HG03342 (cell line): ENCODE measurements at regions not wholly inside any gene's neighbourhood (a gene's known extent, or its start where the extent isn't known, plus 50 kb on each side); places are given as distances from the start of the nearest gene placed in this dataset.
A peak's percentile ranks its signal among the peaks of the same experiment; 100 is the strongest.

Experiments
- ATAC-seq: cut with Tn5 transposase; IDR thresholded peaks from one replicate; pipeline ENCODE4 v1.9.1; 2021; ENCODE audit warnings: mild to moderate bottlenecking, moderate library complexity; ENCODE audit not compliant: unreplicated experiment

DNA sequence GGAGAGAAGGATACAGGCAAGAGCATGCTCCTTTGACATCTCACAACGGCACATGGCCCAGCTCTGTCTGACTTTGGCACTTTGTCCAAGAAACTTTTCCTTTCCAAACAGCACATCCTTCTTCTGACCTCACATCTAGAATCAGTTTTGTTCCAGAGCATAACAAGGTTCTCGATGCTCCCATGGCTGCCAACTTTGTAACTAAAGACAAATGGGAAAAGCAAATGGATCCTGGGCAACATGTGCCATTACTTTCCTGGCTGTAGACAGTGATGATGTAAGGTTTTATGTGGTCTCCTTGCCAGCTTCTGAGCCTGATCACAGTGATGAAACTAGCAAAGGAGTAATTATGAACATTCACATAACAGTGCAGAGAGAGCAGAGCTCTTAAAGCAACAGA lies 171.8 kb upstream of the C1orf87 start:
- ATAC-seq, result no peak

DNA sequence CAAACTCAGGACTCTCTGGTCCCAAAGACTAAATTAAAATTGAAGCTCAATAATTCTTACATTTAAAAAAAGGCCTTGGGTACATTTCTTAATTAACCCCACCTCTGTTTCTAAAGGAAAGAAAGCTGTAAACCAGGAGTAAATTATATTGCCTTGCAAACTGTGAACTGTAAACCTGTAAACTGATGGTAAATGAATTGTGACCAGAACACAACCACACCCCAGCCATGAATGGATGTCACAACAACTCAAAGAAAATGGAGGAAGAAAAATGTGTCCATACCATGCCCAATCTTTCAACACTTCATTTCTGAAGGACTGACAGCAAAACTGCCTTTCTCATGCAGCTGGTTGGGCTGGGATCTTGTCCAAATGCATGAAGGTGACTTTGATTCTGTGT lies 171.3 kb upstream of the C1orf87 start:
- ATAC-seq, result no peak

DNA sequence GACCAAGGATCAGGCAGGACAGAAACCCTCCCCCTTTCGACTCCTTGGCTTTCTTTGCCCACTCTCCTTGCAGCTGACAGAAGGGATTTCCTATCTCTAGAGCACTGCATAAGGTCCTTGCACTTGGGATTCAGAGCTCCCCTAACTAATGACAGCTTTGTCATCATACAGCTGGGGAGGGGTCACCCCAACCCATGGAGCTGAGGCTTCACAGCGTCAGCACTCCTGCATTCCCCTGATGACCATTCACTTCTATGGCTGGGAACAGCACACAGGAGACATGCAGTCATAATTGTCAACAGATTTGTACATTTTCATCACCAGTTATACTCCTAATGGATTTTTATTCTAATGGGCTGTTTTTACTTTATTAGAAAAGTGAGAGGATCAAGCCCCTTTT lies 161.7 kb upstream of the C1orf87 start:
- ATAC-seq, result no peak

DNA sequence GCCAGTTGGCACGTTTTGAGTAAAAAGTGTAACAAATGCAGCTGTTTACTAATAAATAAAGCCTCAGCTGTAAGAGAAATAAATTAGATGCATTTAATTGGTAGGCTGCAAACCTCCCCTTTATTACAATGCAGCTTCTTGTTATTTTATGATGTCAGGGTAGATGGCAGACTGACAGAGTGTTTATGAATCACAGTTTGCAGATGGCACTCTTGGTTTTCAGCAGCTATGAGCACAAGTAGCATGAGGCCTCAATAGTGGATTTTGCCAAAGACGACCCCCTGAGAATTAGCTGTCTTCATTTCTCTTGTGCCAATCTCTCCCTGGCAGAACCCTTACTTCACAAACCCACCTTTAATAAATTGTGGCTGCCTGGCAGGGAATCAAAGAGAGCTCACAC lies 161.2 kb upstream of the C1orf87 start:
- no peak for ATAC-seq

DNA sequence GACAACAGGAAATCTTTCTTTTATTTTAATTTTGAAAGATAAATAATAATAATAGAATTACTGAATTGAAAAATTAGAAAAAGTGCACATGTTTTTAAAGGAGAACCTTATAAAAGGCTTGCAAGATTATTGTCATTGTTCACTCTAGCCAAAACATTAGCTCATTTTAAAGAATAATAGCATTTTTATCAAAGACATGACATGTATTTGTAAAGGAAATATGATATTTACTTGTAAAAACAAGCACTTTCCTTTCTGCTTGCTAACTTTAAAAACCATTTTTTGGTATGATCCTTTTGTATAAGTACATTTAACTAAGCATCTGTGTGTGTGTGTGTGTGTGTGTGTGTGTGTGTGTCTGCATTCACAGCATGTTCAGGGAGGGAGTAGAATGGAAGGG lies 156.3 kb upstream of the C1orf87 start:
- no peak for ATAC-seq

DNA sequence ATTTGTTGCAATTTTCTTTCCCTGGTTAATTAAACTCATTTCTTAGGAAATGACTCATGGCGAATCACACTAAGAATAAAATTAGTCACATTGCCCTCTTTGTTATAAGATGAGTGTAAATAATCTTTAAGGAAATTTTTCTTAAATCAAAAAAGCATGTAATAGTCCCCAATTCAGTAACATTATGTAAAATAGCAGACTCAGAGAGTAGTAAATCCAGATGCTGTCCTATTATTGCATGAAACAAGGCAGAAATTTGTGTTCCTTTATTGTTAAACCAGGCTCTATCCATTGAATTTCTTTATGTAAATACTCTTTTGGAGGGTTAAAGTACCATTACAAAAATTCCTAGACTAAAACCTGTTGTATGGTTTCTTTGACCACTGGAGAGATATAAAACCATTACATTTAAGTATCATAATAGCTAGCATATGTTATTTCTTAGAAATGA lies 154.5 kb upstream of the C1orf87 start:
- no peak for ATAC-seq

DNA sequence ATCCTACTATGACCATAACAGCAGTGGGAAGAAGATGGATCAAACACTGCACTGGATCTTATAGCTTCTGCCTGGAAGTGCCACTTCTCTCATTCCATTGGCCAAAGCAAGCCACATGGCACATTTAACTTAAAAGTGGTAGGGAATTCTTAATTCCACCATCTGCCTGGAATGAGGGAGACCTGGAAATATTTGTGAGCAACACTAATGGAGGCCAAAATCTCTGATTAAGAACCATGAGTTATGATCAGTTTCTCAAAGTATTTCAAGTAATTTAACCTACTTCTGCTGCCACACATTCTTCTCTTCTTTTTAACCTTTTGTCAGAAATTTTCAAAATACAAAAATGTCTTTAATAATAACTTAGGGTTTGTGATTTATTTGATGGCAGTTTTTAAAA lies 154.0 kb upstream of the C1orf87 start:
- ATAC-seq, result no peak

DNA sequence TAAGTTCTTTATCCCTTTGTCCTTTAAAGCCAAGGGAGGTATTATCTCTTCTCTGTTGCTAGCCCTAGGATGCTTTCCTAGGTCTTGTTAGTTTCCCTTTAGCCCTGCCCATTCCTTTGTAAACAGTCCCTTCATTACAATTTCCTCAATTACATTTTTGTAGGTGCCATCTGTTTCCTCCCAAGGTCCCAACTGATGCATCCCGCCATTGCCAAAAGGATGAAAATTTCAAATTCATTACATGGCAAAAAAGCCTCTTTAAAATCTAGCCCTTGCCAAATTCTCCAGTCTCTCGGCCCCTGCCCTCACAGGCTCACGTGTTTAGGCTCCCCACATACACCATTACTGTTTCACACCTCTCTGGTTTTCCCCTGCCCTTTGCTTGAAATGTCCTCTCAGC lies 151.9 kb upstream of the C1orf87 start:
- ATAC-seq, result no peak

DNA sequence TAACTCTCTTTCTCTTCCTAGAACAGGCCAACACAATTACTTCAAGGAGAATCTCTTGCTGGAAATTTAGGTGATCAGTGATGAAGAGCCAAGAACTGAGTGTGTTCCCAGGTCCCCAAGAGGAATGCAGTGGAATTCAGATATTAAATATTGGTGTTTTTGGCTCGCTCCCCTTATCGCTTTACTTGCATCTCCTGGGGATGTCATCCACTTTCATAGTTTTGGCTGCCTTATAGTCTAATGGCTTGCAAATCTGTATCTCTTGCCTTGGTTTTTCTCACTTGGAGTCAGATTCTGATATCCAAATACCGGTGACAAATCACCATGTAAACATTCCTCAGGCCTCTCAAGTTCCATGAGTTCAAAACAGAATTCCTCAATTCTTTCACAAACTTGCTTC lies 151.0 kb upstream of the C1orf87 start:
- no peak for ATAC-seq

DNA sequence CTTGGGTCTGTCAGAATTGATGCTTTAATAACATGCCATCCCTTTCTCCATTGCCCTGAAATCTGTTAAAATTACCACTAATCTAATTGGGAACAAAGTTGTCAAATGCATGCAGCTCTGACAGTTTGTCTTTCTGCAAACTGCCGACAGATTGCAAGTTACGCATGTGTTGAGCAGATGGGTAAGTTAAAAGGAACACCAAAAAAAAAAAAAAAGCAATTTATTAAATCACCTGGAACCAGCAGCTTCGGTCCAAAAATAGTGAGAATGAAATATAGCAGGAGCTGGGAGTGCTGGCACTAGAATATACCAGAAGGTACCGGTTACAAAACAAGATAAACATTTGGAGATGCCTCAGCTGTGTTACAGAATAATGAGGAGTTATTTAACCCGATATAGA lies 149.6 kb upstream of the C1orf87 start:
- no peak for ATAC-seq

DNA sequence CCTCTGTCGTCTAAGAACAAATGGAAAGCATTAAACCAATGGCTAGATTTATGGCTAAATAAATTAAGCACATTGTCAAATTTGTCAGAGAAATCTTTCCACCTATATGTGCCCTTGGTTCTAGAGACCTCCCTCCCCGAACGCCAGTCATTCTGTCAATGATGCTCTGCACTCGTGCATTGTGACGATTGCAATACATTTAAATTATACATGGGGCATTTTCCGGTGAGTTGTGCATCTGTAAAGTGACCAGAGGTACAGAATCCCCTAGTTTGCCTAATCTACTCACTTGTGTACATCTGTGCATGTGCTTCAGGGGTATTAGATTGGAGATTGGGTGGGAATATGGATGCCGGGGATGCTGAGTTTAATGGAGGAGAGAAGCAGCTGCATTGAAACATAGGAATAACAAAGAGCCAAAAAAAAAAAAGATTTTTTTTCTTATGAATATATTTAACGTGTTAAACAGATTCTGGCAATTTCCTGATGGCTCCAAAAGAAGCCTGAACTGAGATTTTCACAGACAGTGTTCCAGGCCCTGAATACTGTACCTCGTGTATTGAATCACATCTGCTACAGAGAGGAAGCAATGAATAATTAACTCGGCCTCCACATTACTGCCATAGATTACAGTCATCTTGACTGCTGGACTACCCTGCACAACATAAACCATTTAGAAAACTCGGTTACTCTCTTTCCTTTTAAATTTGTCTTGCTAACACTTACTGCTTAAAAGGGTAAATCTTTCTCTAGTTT lies 149.0 kb upstream of the C1orf87 start:
- no peak for ATAC-seq

DNA sequence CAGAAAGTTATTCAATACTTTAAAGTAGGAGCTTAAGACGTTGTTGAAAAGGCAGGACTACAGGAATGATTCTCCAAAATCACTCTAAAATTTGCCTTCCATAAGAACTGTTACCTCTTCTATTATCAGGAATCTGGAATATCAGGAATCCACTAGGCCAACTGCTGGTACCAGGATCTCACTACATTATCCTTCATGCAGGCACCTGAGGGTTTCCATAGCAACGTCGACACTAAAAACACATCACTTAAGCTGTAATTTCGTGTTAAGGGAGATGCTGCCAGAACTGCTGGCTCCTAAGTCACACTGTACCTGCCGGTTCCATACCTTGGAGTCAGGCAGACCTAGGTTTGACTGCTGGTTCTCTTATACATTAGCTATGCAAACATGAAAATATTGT lies 139.7 kb upstream of the C1orf87 start:
- ATAC-seq, result no peak

DNA sequence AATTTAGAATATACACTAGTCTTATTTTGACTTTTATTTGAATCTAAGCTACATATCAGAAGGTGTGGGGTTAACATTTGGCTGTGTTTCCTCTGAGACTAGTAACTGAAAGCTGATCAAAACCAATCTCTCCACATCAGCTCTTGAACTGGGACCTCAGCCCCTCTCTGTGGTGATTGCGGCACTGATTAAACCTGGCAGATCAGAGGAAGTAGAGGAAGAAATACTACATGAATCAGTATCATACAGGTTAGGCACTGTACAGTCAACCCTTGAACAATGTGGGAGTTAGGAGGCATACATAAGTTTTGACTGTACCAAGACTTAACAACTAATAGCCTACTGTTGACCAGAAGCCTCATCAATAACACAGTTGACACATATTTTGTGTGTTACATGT lies 122.5 kb upstream of the C1orf87 start:
- no peak for ATAC-seq

DNA sequence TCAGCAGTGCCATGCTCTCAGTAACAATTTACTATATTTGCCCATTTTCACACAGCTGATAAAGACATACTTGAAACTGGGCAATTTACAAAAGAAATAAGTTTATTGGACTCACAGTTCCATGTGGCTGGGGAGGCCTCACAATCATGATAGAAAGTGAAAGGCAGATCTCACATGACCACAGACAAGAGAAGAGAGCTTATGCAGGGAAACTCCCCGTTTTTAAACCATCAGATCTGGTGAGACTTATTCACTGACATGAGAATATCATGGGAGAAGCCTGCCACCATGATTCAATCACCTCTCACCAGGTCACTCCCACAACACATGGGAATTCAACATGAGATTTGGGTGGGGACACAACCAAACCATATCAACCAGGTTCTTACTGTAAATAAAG lies 112.1 kb upstream of the C1orf87 start:
- peak; percentile 46 for ATAC-seq

DNA sequence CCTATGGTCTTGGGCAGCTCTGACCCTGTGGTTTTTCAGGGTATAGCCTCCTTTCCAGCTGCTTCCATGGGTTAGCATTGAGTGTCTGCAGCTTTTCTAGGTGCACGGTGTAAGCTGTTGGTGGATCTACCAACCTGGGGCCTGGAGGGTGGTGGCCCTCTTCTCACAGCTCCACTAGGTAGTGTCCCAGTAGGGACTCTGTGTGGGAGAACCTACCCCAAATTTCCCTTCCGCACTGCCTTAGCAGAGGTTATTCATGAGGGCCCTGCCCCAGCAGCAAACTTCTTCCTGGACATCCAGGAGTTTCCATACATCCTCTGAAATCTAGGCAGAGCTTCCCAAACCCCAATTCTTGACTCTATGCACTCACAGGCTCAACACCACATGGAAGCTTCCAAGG lies 111.0 kb upstream of the C1orf87 start:
- no peak for ATAC-seq

DNA sequence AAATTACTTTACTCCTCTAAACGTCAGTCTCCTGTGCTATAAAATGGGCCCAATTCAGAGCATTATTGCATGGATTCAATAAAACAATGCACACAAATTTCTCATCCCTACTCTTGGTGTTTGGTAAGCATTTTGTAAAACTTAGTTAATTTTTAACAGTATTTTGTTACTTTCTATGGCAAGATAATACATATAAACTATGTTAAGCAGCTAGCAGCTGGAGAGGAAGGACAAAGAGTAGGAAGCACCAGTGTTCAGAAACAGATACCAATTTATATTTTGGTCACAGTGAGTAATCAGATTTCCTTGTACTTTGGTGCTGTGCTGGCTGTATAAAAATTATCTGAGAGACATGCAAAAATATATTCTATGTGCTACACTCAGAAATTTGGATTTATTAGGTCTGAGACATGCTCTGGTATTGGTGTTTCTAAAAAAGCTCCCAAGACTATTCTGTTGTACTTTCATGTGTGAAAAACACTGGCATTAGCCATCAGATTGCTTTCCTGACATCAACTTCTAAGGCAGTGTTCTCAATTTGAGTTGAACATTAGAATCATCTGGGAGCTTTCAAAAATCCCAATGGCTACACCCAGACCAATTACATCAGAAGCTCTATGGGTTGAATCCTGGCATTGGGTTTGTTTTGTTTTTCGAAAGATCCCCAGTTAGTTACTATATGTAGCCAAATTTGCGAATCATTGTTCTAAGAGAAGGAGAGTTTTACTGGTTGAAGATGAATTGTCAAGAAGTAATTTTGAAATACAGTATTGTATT lies 100.3 kb upstream of the C1orf87 start:
- ATAC-seq, result no peak

DNA sequence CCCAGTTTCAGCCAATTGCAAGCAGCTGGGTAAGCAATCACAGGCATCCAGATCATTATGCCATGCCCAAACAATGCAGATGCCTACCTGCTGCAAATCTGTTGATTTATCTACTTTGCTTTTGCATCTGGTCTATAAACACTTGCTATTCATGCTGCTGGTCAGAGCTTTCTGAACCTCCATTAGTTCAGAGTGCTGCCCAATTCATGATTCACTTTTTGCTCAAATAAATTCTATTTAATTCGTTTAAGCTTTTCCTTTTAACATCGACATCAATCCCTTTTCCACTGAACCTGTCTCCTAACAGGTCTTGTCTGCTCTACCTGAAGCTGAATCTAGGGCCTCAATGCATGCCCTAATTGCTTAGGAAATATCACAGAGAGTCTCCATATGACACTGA lies 99.4 kb upstream of the C1orf87 start:
- no peak for ATAC-seq

DNA sequence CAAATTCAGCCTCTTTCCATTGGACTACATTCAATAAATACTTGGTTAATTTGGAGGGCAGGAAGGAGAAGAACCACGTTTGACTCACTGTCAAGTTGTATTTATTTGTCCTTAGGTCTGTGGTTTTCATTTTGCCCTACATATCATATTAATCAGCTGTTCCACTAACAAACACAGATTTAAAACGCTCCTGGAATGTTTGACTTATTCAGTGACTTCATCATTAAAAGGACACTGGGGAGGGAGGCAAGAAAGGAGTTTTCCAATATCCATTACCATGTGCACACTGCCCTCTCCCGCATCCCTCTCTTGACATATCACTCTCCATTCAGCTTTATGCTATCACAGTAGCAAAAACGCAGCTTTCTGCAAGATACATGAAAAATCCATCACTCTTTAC lies 98.2 kb upstream of the C1orf87 start:
- ATAC-seq, result no peak

DNA sequence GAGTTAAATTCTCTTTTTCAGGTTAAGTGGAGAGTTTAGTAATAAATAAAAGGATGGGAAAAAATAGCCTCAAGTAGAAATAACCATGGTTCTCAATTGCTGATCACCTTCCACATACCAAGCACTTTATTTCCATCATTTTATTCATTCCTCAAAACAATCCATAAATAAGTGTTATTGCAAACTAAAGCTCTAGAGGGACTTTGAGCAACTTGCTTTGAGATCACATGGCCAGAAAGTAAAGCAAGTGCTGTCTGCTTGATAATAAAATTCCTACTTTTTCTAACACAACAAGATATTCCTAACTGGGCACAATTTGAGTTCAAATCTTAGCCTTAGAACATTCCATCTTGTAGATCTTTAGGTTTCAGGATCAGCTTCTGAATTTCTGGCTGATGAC lies 97.1 kb upstream of the C1orf87 start:
- no peak for ATAC-seq

DNA sequence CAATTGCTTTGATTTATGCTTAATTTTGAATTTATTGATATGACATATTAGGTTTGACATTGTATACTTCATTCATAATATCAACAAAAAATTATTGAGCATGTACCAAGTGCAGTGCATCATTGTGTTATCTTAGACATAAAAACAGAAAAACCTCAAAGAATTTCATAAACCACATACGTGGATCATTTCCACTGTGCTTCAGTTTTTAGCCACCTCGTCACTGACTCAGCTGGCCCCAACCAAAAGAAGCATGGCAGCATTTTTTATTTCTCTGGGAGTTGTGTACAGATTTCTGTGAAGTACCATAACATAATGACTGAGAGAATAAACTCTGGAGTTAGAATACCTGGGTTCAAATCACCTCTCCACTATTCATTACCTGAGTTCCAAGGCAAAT lies 95.6 kb upstream of the C1orf87 start:
- ATAC-seq, result no peak

DNA sequence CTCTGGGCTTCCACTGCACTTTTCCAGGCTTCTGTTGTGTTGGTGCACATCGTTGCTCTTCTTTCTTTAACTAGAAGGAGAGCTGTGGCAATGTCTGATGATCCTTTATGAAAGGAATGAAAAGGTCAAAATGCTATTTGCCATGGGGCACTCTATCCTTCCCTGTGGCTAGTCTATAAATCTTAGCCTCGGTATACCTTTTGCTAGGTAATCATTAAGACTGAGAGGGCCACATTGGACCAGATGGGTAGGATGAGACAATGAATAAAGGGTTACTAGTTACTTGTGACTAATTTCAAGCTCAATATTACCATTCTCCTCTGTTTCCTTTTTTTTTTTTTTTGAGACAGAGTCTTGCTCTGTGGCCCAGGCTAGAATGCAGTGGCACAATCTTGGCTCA lies 89.4 kb upstream of the C1orf87 start:
- no peak for ATAC-seq

DNA sequence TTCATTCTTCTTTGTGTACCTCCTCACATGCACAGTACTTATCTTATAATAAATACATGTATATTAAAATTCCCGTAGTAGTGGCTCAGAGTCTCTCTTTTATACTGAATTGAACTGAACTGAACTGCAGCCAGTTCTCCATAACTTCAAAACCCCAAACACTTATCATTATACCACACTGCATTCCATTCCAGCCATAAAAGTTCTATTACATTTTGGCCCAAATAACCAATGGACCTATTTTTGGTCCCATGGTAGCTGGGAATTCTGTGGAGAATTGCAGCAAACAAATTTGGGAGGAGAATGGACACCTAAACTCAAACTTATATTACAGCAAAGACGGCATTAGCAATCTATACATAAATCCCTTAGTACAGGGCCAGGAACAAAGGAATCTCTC lies 86.6 kb upstream of the C1orf87 start:
- no peak for ATAC-seq

DNA sequence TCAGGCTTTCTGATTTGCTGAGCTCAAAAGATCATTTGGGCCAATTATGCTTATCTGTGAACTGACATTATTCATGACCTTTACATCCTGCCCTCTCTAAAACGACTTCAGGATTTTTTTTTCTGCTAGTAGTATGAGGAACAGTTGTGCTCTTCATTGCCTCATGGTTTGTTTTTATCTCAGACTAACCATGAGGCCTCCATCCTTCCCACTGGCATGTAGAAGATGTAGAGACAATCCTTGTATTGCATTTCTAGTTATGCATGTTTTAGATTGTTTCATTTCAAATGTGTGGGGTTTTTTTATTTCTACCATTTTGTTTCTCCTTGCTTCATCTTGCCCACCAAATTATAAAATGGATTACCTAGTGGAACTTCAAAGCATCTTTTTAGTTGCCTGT lies 82.8 kb upstream of the C1orf87 start:
- ATAC-seq, result no peak
